ENCODE measurements at regions not wholly inside any gene's neighbourhood (a gene's known extent, or its start where the extent isn't known, plus 50 kb on each side); places are given as distances from the start of the nearest gene placed in this dataset.

GRCh38 chr1:116228511-116228910, 117.3 kb downstream of the MAB21L3 start:
- CTCF ChIA-PET = no interaction called here

More at GRCh38 chr1:116228511-116228910, 117.3 kb downstream of the MAB21L3 start:
- in situ Hi-C loops (cut with MboI; ENCODE audit: low sequenced_read_pairs) = no loop called here
- no peaks in the 10 kb centered on the region for H3K9me1 ChIP-seq (ENCODE audit: insufficient read depth, low read length)
- no peak overlapping the region for H3K4me2 ChIP-seq (ENCODE audit: low read depth, low read length)
- no peak overlapping the region for H2AK9ac ChIP-seq (replicated peaks; ENCODE audit: low read depth, low read length, poor library complexity)
- intact Hi-C loops (cut with micrococcal nuclease) = no loop called here
- no peak overlapping the region for H2BK5ac ChIP-seq (ENCODE audit: low read depth, low read length, poor library complexity, severe bottlenecking)
- no peak overlapping the region for H2BK20ac ChIP-seq (ENCODE audit: low read depth, low read length)
- H3K79me1 ChIP-seq (ENCODE audit: low read depth in 1 of 2, low read length in 2 of 2) = no peaks in the 10 kb centered on the region
- H3K4ac ChIP-seq (ENCODE audit: low read depth, low read length) = no peak overlapping the region
- H3K27ac ChIP-seq (ENCODE audit: insufficient read depth, low read length) = no peak overlapping the region
- dilution Hi-C loops (cut with HindIII; ENCODE audit: low sequenced_read_pairs, unreplicated experiment) = no loop called here
- H2AK5ac ChIP-seq (ENCODE audit: low read depth, low read length) = no peak overlapping the region
- no TSS peak for BruUV-seq (replicated peaks)
- no peak overlapping the region for H3K23ac ChIP-seq (ENCODE audit: low read depth, low read length)
- WGBS, 2 experiments (ENCODE audit: extremely low coverage in 2 of 2, insufficient read length in 1 of 2) = no CpG with 5 or more reads among the region's 2 CpGs
- no peaks in the 10 kb centered on the region for H3K4me1 ChIP-seq (ENCODE audit: control insufficient read depth, insufficient read depth, low read length)
- H4K91ac ChIP-seq (ENCODE audit: insufficient read depth, low read depth, low read length) = no peak overlapping the region
- no peak overlapping the region for H2AFZ ChIP-seq (replicated peaks; ENCODE audit: low read length, poor library complexity)
- no peak overlapping the region for H4K5ac ChIP-seq (ENCODE audit: low read depth, low read length)
- no peak overlapping the region for H3K56ac ChIP-seq (ENCODE audit: extremely low read depth, insufficient read depth, low read length)
- no peak overlapping the region for H3K18ac ChIP-seq (ENCODE audit: low read depth, low read length)
- no peak overlapping the region for H2BK120ac ChIP-seq (ENCODE audit: low read depth, low read length)
- POLR2A ChIA-PET (ENCODE audit: unreplicated experiment) = no interaction called here
- H4K8ac ChIP-seq (ENCODE audit: low read depth in 2 of 2, low read length in 2 of 2) = no peak overlapping the region
- DNase-seq = no peak
- H2BK15ac ChIP-seq (ENCODE audit: low read depth, low read length) = no peak overlapping the region
- H3K27me3 ChIP-seq (ENCODE audit: control insufficient read depth, insufficient read depth, low read length) = no peaks in the 10 kb centered on the region; the same call in 1 of the 2 replicates
- TF ChIP-seq POLR2A (IDR thresholded peaks at IDR 0.05; ENCODE audit: low read depth, low read length) = no peak
- no peaks in the 10 kb centered on the region for H4K20me1 ChIP-seq (ENCODE audit: insufficient read depth, low read length)
- no peak overlapping the region for H3K4me3 ChIP-seq (ENCODE audit: insufficient read depth, low read depth, low read length)
- no peak overlapping the region for H3K14ac ChIP-seq (replicated peaks; ENCODE audit: low read depth, low read length)
- no peak overlapping the region for H3K9ac ChIP-seq (ENCODE audit: low read depth, low read length)
- no peaks in the 10 kb centered on the region for H3K36me3 ChIP-seq (ENCODE audit: control insufficient read depth, insufficient read depth, low read length)
- H3K9me3 ChIP-seq (ENCODE audit: control insufficient read depth, insufficient read depth, low read length) = no peaks in the 10 kb centered on the region
- no peak for ATAC-seq (ENCODE audit: low read depth)
